Right ventricle myocardium inferior (tissue), 1 donor: ENCODE measurements at regions not wholly inside any gene's neighbourhood (a gene's known extent, or its start where the extent isn't known, plus 50 kb on each side); places are given as distances from the start of the nearest gene placed in this dataset.
A peak's percentile ranks its signal among the peaks of the same experiment; 100 is the strongest.

Experiments
- ATAC-seq: fragments of 200-7000 bp; cut with Tn5 transposase; one replicate; pipeline ENCODE4 v1.9.1; 2020; ENCODE audit warnings: mild to moderate bottlenecking, moderate library complexity
- DNase-seq: peaks from one replicate; pipeline ENCODE4 v3.0.0; 2021; ENCODE audit errors: missing footprints
- intact Hi-C: fragments of 100-400 bp; cut with DNase I; formaldehyde crosslinking; loops from one replicate; pipeline ENCODE4 v1.11.0; 2022
- donor health status: DM: no; HTN: yes; CAD: no; lungs with severe emphysema.

GRCh38 chr16:59274141-59274540, 540.0 kb upstream of the GOT2 start:
- DNase-seq (no peak), ATAC-seq (peak; percentile 16)
- intact Hi-C loops, result no loop called here

- ATAC-seq, result no peak
- no peak for DNase-seq
These were observed 529.8 kb upstream of the GOT2 start for GRCh38 chr16:59263955-59264354.

DNA sequence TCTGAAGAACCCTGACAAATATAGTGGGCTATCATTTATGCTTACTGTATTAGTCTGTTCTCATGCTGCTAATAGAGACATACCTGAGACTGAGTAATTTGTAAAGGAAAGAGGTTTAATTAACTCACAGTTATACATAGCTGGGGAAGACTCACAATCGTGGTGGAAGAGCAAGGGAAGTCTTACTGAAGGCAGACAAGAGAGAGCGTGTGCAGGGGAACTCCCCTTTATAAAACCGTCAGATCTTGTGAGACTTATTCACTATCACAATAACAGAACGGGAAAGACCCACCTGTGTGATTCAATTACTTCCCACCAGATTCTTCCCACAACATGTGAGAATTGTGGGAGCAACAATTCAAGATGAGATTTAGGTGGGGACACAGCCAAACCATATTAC, 526.8 kb upstream of the GOT2 start:
- DNase-seq, result no peak
- ATAC-seq, result no peak
- intact Hi-C loops, result no loop called here

More at GRCh38 chr16:59263955-59264354, 529.8 kb upstream of the GOT2 start:
- intact Hi-C loops, result no loop called here

DNA sequence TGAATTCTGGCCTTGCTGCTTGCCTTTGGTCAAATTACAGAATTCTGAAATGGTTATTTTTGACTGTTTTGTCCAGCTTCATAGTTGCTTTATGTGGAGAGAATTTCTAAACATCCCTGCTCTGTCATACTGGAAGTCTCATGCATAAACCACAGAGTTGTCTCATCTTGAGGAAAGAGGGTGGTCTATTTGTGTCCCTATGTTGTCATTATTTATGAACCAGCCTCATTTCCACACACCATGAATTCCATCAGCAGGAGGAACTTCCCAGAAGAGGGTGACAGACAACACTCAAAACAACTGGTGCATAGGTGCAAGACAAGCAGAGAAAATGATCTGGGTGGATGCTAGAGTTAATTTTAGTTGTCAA, 525.8 kb upstream of the GOT2 start:
- ATAC-seq (no peak), DNase-seq (no peak)
- intact Hi-C loops, result no loop called here

DNA sequence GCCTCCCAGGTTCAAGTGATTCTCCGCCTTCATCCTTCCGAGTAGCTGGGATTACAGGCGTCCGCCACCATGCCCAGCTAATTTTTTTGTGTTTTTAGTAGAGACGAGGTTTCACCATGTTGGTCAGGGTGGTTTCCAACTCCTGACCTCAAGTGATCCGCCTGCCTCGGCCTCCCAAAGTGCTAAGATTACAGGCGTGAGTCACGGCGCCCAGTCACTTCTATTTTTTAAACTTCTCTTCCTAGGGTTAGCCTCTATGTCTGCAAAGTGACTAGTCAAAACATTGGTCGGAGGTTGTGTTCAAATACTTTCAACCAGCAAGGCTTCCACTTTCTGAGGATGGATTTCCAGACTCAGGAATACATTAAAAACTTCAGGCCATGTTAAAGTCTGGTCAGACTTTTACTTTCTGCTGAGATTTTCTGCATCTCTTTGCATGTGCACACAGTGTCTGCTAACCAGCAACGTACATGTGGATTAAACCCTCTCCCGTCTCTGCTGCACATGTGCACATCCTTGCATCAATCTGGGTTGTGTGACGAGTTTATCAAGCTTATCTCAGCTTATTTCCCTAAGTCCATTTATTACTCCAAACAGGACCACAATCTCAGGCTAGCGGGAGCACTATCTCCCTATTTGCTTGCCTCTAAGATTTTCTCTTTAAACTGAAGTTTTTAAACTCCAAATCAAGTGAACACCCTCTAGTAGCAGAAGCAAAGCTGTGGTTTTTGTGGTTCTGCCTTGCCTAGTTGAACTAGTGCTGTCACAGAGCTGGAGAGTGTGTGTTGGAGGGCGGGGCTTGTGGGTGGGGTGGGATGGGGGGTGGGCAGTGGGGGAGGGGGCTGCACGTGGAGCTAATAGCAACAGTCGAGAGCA, 525.2 kb upstream of the GOT2 start:
- no peak for DNase-seq
- intact Hi-C loops, result no loop called here
- no peak for ATAC-seq

- ATAC-seq (no peak), DNase-seq (no peak)
- intact Hi-C loops, result no loop called here
These were observed 518.2 kb upstream of the GOT2 start for GRCh38 chr16:59252317-59252716.

- DNase-seq (no peak), ATAC-seq (no peak)
- intact Hi-C loops, result no loop called here
These were observed 514.9 kb upstream of the GOT2 start for GRCh38 chr16:59249011-59249410.

DNA sequence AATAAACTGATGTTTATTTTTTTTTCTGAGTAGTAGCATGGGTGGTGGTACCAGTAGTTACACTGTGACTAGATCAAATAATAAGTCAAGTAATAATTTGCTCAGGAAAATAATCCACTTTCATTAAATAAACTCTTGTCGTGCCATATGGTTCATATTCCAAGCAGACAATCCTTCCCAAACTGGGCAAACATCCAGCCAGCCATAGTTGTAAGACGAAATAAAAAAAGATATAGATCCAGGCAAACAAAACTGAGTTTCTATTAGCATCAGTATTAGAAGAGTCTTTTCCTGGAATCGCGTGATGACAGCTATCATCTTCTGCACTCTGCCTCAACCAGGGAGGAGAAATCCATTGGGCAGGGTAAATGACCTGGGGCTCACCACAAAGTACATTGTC, 508.4 kb upstream of the GOT2 start:
- no peak for ATAC-seq
- DNase-seq, result no peak
- intact Hi-C loops, result no loop called here

GRCh38 chr16:59238246-59238645, 504.1 kb upstream of the GOT2 start:
- no peak for DNase-seq
- ATAC-seq, result no peak
- intact Hi-C loops, result no loop called here

DNA sequence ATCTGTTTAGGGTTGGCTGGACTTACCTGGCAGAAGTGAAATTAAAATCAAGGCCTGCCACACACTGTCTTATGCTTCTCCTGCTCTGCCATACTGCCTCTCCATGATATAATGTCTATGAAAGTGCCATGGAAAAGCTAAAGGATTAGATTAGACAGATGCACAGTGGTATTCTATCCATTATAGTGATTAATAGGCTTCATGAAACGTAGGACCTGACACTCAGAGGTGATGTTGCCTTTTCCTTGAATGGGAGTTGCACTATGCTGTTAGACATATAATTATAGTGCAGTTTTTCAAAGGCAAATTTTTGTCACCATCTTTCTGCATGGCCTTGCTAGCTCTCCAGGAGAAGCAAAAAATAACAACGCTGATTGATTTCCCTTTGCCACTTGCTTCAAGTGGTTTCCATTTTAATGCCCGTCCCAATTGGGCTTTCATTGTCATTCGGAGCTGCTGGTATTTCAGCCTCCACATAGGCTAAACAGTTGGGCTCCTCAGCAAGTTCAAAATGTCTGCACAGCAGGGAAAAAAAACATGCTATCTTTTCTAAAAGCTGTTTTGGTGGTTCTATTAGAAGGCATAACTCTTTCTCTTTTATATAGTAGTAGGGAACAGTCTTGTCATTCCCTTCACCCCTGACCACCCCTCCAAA, 502.8 kb upstream of the GOT2 start:
- ATAC-seq, result no peak
- intact Hi-C loops, result no loop called here
- DNase-seq, result no peak

DNA sequence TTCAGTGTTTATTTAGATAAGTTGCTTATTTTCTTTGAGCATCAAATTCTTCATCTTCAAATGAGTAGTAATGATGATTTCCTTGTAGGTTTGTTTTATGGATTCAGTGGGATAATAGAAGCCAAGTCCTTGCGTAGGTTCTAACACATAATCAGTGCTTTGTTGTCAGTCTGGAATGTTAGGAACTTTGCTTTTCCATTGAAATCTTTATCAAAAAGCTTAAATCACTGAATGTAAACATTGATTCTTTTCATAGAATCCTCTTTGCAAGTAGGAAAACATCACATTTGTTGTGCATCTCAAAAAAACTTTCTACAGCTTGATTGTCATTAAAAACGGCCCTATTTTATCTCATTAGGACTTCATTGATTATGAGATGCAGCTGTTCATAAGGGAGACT, 490.3 kb upstream of the GOT2 start:
- intact Hi-C loops, result loop anchor here (10.0 kb wide), 1 partner anchor 60 kb away; no protein-coding TSS in a partner anchor
- DNase-seq (no peak), ATAC-seq (no peak)

GRCh38 chr16:59220011-59220410, 485.9 kb upstream of the GOT2 start:
- ATAC-seq (no peak), DNase-seq (no peak)
- intact Hi-C loops, result loop anchor here (10.0 kb wide), 1 partner anchor 65 kb away; no protein-coding TSS in a partner anchor

- intact Hi-C loops, result no loop called here
- no peak for ATAC-seq
- DNase-seq, result no peak
These were observed 482.2 kb upstream of the GOT2 start for GRCh38 chr16:59216291-59216690.

GRCh38 chr16:59214455-59214854, 480.3 kb upstream of the GOT2 start:
- no peak for ATAC-seq
- no peak for DNase-seq
- intact Hi-C loops, result no loop called here

GRCh38 chr16:59213952-59214351, 479.8 kb upstream of the GOT2 start:
- intact Hi-C loops, result no loop called here
- DNase-seq, result no peak
- ATAC-seq, result no peak

GRCh38 chr16:59212492-59213024, 478.4 kb upstream of the GOT2 start:
- intact Hi-C loops, result no loop called here
- ATAC-seq, result no peak
- DNase-seq, result no peak

DNA sequence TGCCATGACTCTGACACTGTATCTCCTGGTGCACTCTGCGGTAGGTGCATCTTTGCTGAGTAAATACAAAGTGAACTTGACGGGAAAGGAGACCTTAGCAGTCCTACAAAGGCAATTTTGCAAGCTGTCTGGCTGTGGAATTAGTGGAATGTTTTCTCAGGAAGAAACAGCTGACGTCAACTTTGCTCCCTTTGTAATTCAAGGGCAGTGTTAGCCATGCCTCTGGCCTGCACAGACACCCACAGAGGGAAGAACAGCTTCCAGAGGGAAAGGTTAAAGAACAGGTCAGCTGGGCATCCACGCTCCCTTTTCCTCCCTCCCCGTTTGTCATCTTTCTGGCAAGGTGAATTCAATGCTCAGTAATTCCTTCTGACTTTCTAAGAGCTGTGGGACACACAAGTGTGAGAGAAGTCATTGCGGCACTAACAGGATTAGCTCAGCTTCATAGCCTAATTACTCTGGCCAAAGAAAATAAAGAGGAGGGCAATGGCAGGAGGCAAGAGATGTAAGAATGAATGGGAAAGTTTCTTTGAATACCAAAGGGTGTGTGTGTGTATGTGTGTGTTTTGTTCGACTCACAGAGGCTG, 476.9 kb upstream of the GOT2 start:
- ATAC-seq, result peak; percentile 78
- no peak for DNase-seq
- intact Hi-C loops, result no loop called here

- DNase-seq, result no peak
These were observed 471.3 kb upstream of the GOT2 start for GRCh38 chr16:59205403-59205802.

DNA sequence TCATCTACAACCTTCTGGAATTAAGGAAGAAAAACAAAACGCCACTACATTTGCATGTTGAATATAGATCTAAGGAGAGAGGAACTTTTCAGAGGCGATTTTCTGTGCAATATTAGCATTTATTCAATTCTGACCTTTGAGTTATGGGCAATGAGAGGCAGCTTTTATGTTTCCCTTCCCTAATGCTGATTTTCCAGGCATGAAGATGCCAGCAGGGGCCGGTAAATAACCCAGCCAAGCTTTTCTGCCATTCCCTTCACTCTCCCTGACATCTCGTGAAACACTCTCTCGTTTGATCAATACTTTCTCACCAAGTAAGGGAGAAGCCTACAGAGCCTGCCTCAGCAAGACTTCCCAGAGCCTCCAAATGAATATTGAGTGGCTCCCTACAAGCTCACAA, 470.5 kb upstream of the GOT2 start:
- DNase-seq, result no peak
- no peak for ATAC-seq
- intact Hi-C loops, result no loop called here

More at GRCh38 chr16:59205403-59205802, 471.3 kb upstream of the GOT2 start:
- ATAC-seq, result no peak
- intact Hi-C loops, result no loop called here
